Astrocyte (in vitro differentiated cells and primary cell): ENCODE measurements at regions not wholly inside any gene's neighbourhood (a gene's known extent, or its start where the extent isn't known, plus 50 kb on each side); places are given as distances from the start of the nearest gene placed in this dataset.

ENCODE experiments used
- DNase-seq: peaks from one replicate; pipeline ENCODE4 v3.0.0-alpha.2; 2010; ENCODE audit warnings: low read depth
- FAIRE-seq: peaks from 2 replicates; lab custom pipeline; 2011; peaks lifted over from hg19 to GRCh38; lab: Jason Lieb, UNC
- H2AFZ ChIP-seq: 2 replicates; pipeline ENCODE4 v1.6.0; 2012; ENCODE audit warnings: low read depth, low read length, inconsistent platforms
- H3K27ac ChIP-seq: 2 replicates; pipeline ENCODE4 v1.5.1; 2011; ENCODE audit warnings: low read depth, low read length, inconsistent platforms
- H3K27me3 ChIP-seq: 2 replicates; pipeline ENCODE4 v1.6.0; 2011; ENCODE audit warnings: low read length, inconsistent platforms; ENCODE audit not compliant: insufficient read depth
- H3K36me3 ChIP-seq: 2 replicates; pipeline ENCODE4 v1.5.1; 2011; ENCODE audit warnings: low read length, inconsistent platforms; ENCODE audit not compliant: insufficient read depth
- H3K4me1 ChIP-seq: 2 replicates; pipeline ENCODE4 v1.5.1; 2011; ENCODE audit warnings: low read length, inconsistent platforms; ENCODE audit not compliant: insufficient read depth
- H3K4me2 ChIP-seq: 2 replicates; pipeline ENCODE4 v1.6.0; 2012; ENCODE audit warnings: low read length, inconsistent platforms
- H3K4me3 ChIP-seq: 2 replicates; pipeline ENCODE4 v1.5.1; 2011; ENCODE audit warnings: low read depth, mild to moderate bottlenecking, low read length, inconsistent platforms; ENCODE audit not compliant: insufficient read depth
- H3K79me2 ChIP-seq: 2 replicates; pipeline ENCODE4 v1.6.0; 2012; ENCODE audit warnings: mild to moderate bottlenecking, low read length, inconsistent platforms; ENCODE audit not compliant: insufficient read depth
- H3K9ac ChIP-seq: 2 replicates; pipeline ENCODE4 v1.6.0; 2012; ENCODE audit warnings: mild to moderate bottlenecking, low read length, inconsistent platforms
- H3K9me3 ChIP-seq: 2 replicates; pipeline ENCODE4 v1.5.1; 2012; ENCODE audit warnings: low read depth, mild to moderate bottlenecking, low read length, inconsistent platforms; ENCODE audit not compliant: insufficient read depth
- H4K20me1 ChIP-seq: 2 replicates; pipeline ENCODE4 v1.6.0; 2012; ENCODE audit warnings: low read length, inconsistent platforms; ENCODE audit not compliant: insufficient read depth
- H3K27ac Mint-ChIP-seq: one replicate; pipeline ENCODE4 v1.8.0; 2021; ENCODE audit warnings: mild to moderate bottlenecking, mixed read lengths; ENCODE audit not compliant: unreplicated experiment
- H3K27me3 Mint-ChIP-seq: one replicate; pipeline ENCODE4 v1.8.0; 2021; ENCODE audit warnings: low read depth, mixed read lengths; ENCODE audit not compliant: unreplicated experiment
- H3K36me3 Mint-ChIP-seq: one replicate; pipeline ENCODE4 v1.8.0; 2021; ENCODE audit warnings: low read depth, mixed read lengths; ENCODE audit not compliant: unreplicated experiment
- H3K4me1 Mint-ChIP-seq: one replicate; pipeline ENCODE4 v1.8.0; 2021; ENCODE audit warnings: low read depth, mixed read lengths; ENCODE audit not compliant: unreplicated experiment
- H3K4me3 Mint-ChIP-seq: one replicate; pipeline ENCODE4 v1.8.0; 2021; ENCODE audit warnings: mild to moderate bottlenecking, moderate library complexity, mixed read lengths; ENCODE audit not compliant: unreplicated experiment
- H3K9me3 Mint-ChIP-seq: one replicate; pipeline ENCODE4 v1.8.0; 2021; ENCODE audit warnings: mild to moderate bottlenecking, mixed read lengths; ENCODE audit not compliant: unreplicated experiment
- EZH2 ChIP-seq: IDR thresholded peaks from 2 replicates; pipeline ENCODE4 v1.6.1; 2012; ENCODE audit warnings: mild to moderate bottlenecking, low read length, inconsistent platforms; ENCODE audit not compliant: insufficient read depth
- TF ChIP-seq, protein P1 (sequence below): IDR thresholded peaks from 2 replicates; pipeline ENCODE4 v1.5.1; 2011; ENCODE audit warnings: low read depth, mild to moderate bottlenecking, inconsistent platforms, low read length, moderate library complexity; ENCODE audit not compliant: insufficient read depth

- Mint-ChIP-seq H3K36me3 (no peaks in the 10 kb centered on the region), H3K4me1 (peaks cover 2% of the 10 kb centered on the region), H3K9me3 (no peaks in the 10 kb centered on the region), H3K4me3 (no peak overlapping the region), H3K27ac (no peak overlapping the region), H3K27me3 (no peaks in the 10 kb centered on the region)
- Histone ChIP-seq H2AFZ (no peak overlapping the region), H3K79me2 (no peaks in the 10 kb centered on the region), H3K27ac (no peak overlapping the region), H3K27me3 (no peaks in the 10 kb centered on the region), H3K9ac (no peak overlapping the region), H3K4me2 (no peak overlapping the region), H3K36me3 (no peaks in the 10 kb centered on the region), H3K4me3 (no peak overlapping the region), H3K9me3 (no peaks in the 10 kb centered on the region), H3K4me1 (no peaks in the 10 kb centered on the region), H4K20me1 (no peaks in the 10 kb centered on the region)
- DNase-seq (no peak), FAIRE-seq (no peak)
- no peak for TF ChIP-seq EZH2
- TF ChIP-seq, protein P1, sequence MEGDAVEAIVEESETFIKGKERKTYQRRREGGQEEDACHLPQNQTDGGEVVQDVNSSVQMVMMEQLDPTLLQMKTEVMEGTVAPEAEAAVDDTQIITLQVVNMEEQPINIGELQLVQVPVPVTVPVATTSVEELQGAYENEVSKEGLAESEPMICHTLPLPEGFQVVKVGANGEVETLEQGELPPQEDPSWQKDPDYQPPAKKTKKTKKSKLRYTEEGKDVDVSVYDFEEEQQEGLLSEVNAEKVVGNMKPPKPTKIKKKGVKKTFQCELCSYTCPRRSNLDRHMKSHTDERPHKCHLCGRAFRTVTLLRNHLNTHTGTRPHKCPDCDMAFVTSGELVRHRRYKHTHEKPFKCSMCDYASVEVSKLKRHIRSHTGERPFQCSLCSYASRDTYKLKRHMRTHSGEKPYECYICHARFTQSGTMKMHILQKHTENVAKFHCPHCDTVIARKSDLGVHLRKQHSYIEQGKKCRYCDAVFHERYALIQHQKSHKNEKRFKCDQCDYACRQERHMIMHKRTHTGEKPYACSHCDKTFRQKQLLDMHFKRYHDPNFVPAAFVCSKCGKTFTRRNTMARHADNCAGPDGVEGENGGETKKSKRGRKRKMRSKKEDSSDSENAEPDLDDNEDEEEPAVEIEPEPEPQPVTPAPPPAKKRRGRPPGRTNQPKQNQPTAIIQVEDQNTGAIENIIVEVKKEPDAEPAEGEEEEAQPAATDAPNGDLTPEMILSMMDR: no peak
These were observed 180.2 kb upstream of the TET2 start for GRCh38 chr4:104966349-104967033.

DNA sequence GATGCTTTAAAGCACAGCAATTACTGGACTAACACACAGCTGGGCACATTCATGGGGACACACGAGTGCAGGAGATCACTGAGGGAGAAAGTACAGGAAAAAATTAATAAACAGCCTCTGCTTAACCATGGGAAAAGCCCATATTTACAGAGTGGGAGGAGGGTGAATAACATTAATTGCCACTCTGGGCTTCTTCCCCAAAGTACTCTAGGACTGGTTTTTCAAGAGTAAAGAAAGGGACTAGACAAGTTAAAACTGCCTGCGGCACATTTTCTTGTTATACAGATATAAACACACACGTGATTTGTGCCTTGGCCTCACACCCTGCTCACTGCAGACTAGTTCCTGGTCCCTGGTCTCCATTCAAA lies 179.7 kb upstream of the TET2 start:
- H3K27me3 ChIP-seq: no peaks in the 10 kb centered on the region
- DNase-seq (no peak), FAIRE-seq (no peak)
- H3K9ac ChIP-seq: no peak overlapping the region
- H2AFZ ChIP-seq: no peak overlapping the region
- Mint-ChIP-seq H3K4me3 (no peak overlapping the region), H3K36me3 (no peaks in the 10 kb centered on the region), H3K9me3 (no peaks in the 10 kb centered on the region), H3K27me3 (no peaks in the 10 kb centered on the region), H3K4me1 (peaks cover 2% of the 10 kb centered on the region), H3K27ac (no peak overlapping the region)
- no peak overlapping the region for H3K27ac ChIP-seq
- H3K4me3 ChIP-seq: no peak overlapping the region
- H4K20me1 ChIP-seq: no peaks in the 10 kb centered on the region
- H3K79me2 ChIP-seq: no peaks in the 10 kb centered on the region
- no peaks in the 10 kb centered on the region for H3K36me3 ChIP-seq
- no peaks in the 10 kb centered on the region for H3K9me3 ChIP-seq
- H3K4me2 ChIP-seq: no peak overlapping the region
- TF ChIP-seq, protein P1: no peak
- no peak for TF ChIP-seq EZH2
- H3K4me1 ChIP-seq: no peaks in the 10 kb centered on the region

DNA sequence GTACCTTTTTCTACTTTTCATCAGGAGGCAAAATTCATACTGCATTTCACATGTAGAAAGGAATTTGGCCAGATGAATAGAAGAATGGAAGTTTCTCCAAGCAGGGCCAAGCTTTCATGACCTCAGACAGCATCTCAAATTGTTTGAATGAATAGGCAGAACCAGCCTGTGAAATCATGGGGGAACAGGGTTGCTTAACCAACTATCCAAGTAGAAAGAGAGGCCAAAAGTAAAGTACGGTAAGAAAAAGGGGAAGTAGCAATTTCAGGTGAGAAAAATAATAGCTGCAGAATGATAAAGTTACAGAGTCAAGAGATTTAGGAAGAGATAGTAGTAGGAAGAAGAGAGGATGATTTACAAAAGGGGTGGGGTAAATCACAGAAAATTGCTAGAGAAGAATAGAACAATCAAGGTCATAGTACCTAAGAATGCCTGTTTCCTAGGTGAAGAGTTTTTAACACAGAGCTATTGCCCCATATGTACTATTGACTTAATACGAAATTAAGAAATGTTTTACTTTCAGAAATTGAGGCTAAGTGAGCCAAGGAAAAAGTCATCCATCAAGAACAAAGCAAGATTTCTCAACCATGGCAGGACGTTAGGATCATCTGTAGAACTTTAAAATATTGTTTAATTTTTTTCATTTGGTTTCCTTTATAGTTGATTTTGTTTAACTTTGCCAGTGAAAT lies 177.1 kb upstream of the TET2 start:
- Mint-ChIP-seq H3K4me3 (no peak overlapping the region), H3K27me3 (no peaks in the 10 kb centered on the region), H3K9me3 (no peaks in the 10 kb centered on the region), H3K27ac (no peak overlapping the region), H3K36me3 (no peaks in the 10 kb centered on the region), H3K4me1 (peaks cover 2% of the 10 kb centered on the region)
- no peaks in the 10 kb centered on the region for H3K9me3 ChIP-seq
- DNase-seq (no peak), FAIRE-seq (no peak)
- no peaks in the 10 kb centered on the region for H3K27me3 ChIP-seq
- no peak overlapping the region for H3K4me3 ChIP-seq
- no peak overlapping the region for H3K27ac ChIP-seq
- no peaks in the 10 kb centered on the region for H3K36me3 ChIP-seq
- TF ChIP-seq EZH2: no peak
- TF ChIP-seq, protein P1: no peak
- no peak overlapping the region for H3K9ac ChIP-seq
- H2AFZ ChIP-seq: no peak overlapping the region
- H3K4me1 ChIP-seq: no peaks in the 10 kb centered on the region
- H4K20me1 ChIP-seq: no peaks in the 10 kb centered on the region
- no peak overlapping the region for H3K4me2 ChIP-seq
- H3K79me2 ChIP-seq: no peaks in the 10 kb centered on the region
